ENCODE measurements at regions not wholly inside any gene's neighbourhood (a gene's known extent, or its start where the extent isn't known, plus 50 kb on each side); places are given as distances from the start of the nearest gene placed in this dataset.

GRCh38 chr1:94622757-94623156, 81.2 kb upstream of the F3 start:
- Histone ChIP-seq H3K27ac (ENCODE audit: low read depth in 1 of 2, low read length in 2 of 2) (no peak overlapping the region), H3K36me3 (ENCODE audit: control insufficient read depth in 4 of 4, insufficient read depth in 3 of 4, low read depth in 1 of 4, low read length in 3 of 4) (no peaks in the 10 kb centered on the region), H3K9ac (ENCODE audit: low read depth in 1 of 2, low read length in 2 of 2) (no peak overlapping the region), H3K4me3 (ENCODE audit: low read depth in 1 of 3, low read length in 3 of 3) (no peak overlapping the region), H3K4me1 (ENCODE audit: control insufficient read depth in 4 of 4, insufficient read depth in 4 of 4, low read length in 3 of 4) (no peaks in the 10 kb centered on the region), H3K9me3 (ENCODE audit: control insufficient read depth in 4 of 4, low read length in 3 of 4) (no peaks in the 10 kb centered on the region), H3K27me3 (ENCODE audit: control insufficient read depth in 4 of 4, insufficient read depth in 4 of 4, low read length in 3 of 4) (no peaks in the 10 kb centered on the region)
- WGBS = 90% methylated on average over 10 of the region's 10 CpGs
- no peak for DNase-seq (ENCODE audit: low spot score)
- TF ChIP-seq RAD21 (IDR thresholded peaks at IDR 0.05) = no peak
- TF ChIP-seq REST (IDR thresholded peaks at IDR 0.05) = no peak
- TF ChIP-seq TAF1 (conservative IDR thresholded peaks at IDR 0.05) = no peak
- no peak for TF ChIP-seq SP1 (IDR thresholded peaks at IDR 0.05)
- TF ChIP-seq RXRA (IDR thresholded peaks at IDR 0.05) = no peak
- TF ChIP-seq ATF3 (IDR thresholded peaks at IDR 0.05) = no peak

GRCh38 chr1:94621802-94622201, 80.2 kb upstream of the F3 start:
- H3K9me3 ChIP-seq (ENCODE audit: control insufficient read depth in 4 of 4, low read length in 3 of 4) = no peaks in the 10 kb centered on the region
- no peaks in the 10 kb centered on the region for H3K36me3 ChIP-seq (ENCODE audit: control insufficient read depth in 4 of 4, insufficient read depth in 3 of 4, low read depth in 1 of 4, low read length in 3 of 4)
- peaks cover 0 to 2% (median 0%) of the 10 kb centered on the region in 4 donors for H3K27me3 ChIP-seq (ENCODE audit: control insufficient read depth in 4 of 4, insufficient read depth in 4 of 4, low read length in 3 of 4)
- no peak for DNase-seq (ENCODE audit: low spot score)
- TF ChIP-seq JUND (IDR thresholded peaks at IDR 0.05) = no peak
- no peak for TF ChIP-seq FOXA1 (IDR thresholded peaks at IDR 0.05)
- TF ChIP-seq NR2F2 (IDR thresholded peaks at IDR 0.05) = no peak
- TF ChIP-seq EGR1 (IDR thresholded peaks at IDR 0.05; ENCODE audit: low read depth in 2 of 2) = no peak
- TF ChIP-seq HNF4G (IDR thresholded peaks at IDR 0.05) = no peak
- TF ChIP-seq HNF4A (conservative IDR thresholded peaks at IDR 0.05) = no peak
- TF ChIP-seq YY1 (IDR thresholded peaks at IDR 0.05) = no peak
- no peak for TF ChIP-seq GABPA (IDR thresholded peaks at IDR 0.05 in 1 of 2, conservative IDR thresholded peaks at IDR 0.05 in 1 of 2)
- TF ChIP-seq ATF3 (IDR thresholded peaks at IDR 0.05) = no peak
- TF ChIP-seq RXRA (IDR thresholded peaks at IDR 0.05) = no peak
- TF ChIP-seq, protein P1, sequence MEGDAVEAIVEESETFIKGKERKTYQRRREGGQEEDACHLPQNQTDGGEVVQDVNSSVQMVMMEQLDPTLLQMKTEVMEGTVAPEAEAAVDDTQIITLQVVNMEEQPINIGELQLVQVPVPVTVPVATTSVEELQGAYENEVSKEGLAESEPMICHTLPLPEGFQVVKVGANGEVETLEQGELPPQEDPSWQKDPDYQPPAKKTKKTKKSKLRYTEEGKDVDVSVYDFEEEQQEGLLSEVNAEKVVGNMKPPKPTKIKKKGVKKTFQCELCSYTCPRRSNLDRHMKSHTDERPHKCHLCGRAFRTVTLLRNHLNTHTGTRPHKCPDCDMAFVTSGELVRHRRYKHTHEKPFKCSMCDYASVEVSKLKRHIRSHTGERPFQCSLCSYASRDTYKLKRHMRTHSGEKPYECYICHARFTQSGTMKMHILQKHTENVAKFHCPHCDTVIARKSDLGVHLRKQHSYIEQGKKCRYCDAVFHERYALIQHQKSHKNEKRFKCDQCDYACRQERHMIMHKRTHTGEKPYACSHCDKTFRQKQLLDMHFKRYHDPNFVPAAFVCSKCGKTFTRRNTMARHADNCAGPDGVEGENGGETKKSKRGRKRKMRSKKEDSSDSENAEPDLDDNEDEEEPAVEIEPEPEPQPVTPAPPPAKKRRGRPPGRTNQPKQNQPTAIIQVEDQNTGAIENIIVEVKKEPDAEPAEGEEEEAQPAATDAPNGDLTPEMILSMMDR (IDR thresholded peaks at IDR 0.05; ENCODE audit: low read depth, low read length, missing input control) = no peak
- TF ChIP-seq RAD21 (IDR thresholded peaks at IDR 0.05) = no peak
- no peak for TF ChIP-seq TAF1 (conservative IDR thresholded peaks at IDR 0.05)
- TF ChIP-seq ZBTB33 (IDR thresholded peaks at IDR 0.05) = no peak
- TF ChIP-seq FOXA2 (IDR thresholded peaks at IDR 0.05) = no peak
- H3K9ac ChIP-seq (ENCODE audit: low read depth in 1 of 2, low read length in 2 of 2) = no peak overlapping the region
- H3K4me3 ChIP-seq (ENCODE audit: low read depth in 1 of 3, low read length in 3 of 3) = no peak overlapping the region
- H3K27ac ChIP-seq (ENCODE audit: low read depth in 1 of 2, low read length in 2 of 2) = no peak overlapping the region
- no peaks in the 10 kb centered on the region for H3K4me1 ChIP-seq (ENCODE audit: control insufficient read depth in 4 of 4, insufficient read depth in 4 of 4, low read length in 3 of 4)

Measured in liver (tissue), 8 donors.